Gastrocnemius medialis (tissue), 4 donors: ENCODE measurements at regions not wholly inside any gene's neighbourhood (a gene's known extent, or its start where the extent isn't known, plus 50 kb on each side); places are given as distances from the start of the nearest gene placed in this dataset.

Experiments used
- CTCF ChIP-seq, 5 experiments: fragments of 450-650 bp in 3 of 5; fragments of 200-600 bp in 2 of 5; sonication (generic) in 2 of 5; IDR thresholded peaks in 4 of 5; conservative IDR thresholded peaks in 1 of 5; 1 replicate in 4 of 5; 2 replicates in 1 of 5; pipeline ENCODE4 v1.5.1; 2016 to 2019; ENCODE audit warnings: antibody characterized with exemption in 5 of 5, mild to moderate bottlenecking in 3 of 5, moderate library complexity in 3 of 5
- POLR2A ChIP-seq, 2 donors: fragments of 450-650 bp; IDR thresholded peaks; one replicate each; pipeline ENCODE4 v1.6.1; 2017; ENCODE audit warnings: antibody characterized with exemption in 2 of 2, mild to moderate bottlenecking in 2 of 2, moderate library complexity in 2 of 2

DNA sequence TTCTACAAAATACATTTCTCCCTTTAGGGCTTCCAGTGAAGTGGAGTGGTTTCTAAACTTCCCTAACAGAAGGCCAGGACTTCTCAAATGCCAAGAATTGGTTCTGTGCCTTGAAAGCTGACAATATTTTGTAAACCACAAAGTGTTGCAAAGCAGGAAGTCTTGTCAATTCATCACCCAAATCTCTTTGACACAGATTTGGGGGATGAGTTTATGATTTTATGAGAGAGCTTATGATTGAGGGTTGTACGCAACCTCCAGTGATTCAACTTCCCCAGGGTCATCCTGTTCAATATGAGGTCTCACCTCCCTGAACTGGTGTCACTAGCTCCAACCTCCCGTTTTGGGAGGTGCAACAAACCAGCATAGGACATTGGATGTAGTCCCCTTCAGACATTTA is 83.7 kb downstream of the PRLHR start:
- TF ChIP-seq CTCF (IDR thresholded peaks at IDR 0.05 in 4 of 5, conservative IDR thresholded peaks at IDR 0.05 in 1 of 5) (no peak), POLR2A (IDR thresholded peaks at IDR 0.05) (no peak)
